T-helper 17 cell (primary cell): ENCODE measurements at regions not wholly inside any gene's neighbourhood (a gene's known extent, or its start where the extent isn't known, plus 50 kb on each side); places are given as distances from the start of the nearest gene placed in this dataset.
A peak's percentile ranks its signal among the peaks of the same experiment; 100 is the strongest.
"Not testable (repeated sequence)": the region's sequence is repeated elsewhere in the genome, so short reads cannot be mapped to it uniquely, and the experiment has no call there.

Experiments
- ATAC-seq: fragments of 150-1000 bp; cut with Tn5 transposase; 2 replicates; pipeline ENCODE4 v1.10.0; 2021; ENCODE audit warnings: mild to moderate bottlenecking, moderate library complexity
- DNase-seq, 3 donors: peaks; one replicate each; pipeline versions ENCODE4 v3.0.0 to v3.0.0-alpha.2; 2020 to 2021
- H3K9me3 ChIP-seq: one replicate; pipeline ENCODE4 v1.7.0; 2013; ENCODE audit warnings: low read length, mild to moderate bottlenecking; ENCODE audit not compliant: control insufficient read depth, poor library complexity, severe bottlenecking
- H3K27ac Mint-ChIP-seq: one replicate; pipeline ENCODE4 v1.8.0; 2022; ENCODE audit warnings: mild to moderate bottlenecking, moderate library complexity, mixed read lengths
- H3K27me3 Mint-ChIP-seq: one replicate; pipeline ENCODE4 v1.8.0; 2022; ENCODE audit warnings: mixed read lengths
- H3K36me3 Mint-ChIP-seq: one replicate; pipeline ENCODE4 v1.8.0; 2022; ENCODE audit warnings: low read depth, mixed read lengths
- H3K4me1 Mint-ChIP-seq: one replicate; pipeline ENCODE4 v1.8.0; 2022; ENCODE audit warnings: mild to moderate bottlenecking, mixed read lengths
- H3K4me3 Mint-ChIP-seq: one replicate; pipeline ENCODE4 v1.8.0; 2022; ENCODE audit warnings: mild to moderate bottlenecking, moderate library complexity, mixed read lengths

DNA sequence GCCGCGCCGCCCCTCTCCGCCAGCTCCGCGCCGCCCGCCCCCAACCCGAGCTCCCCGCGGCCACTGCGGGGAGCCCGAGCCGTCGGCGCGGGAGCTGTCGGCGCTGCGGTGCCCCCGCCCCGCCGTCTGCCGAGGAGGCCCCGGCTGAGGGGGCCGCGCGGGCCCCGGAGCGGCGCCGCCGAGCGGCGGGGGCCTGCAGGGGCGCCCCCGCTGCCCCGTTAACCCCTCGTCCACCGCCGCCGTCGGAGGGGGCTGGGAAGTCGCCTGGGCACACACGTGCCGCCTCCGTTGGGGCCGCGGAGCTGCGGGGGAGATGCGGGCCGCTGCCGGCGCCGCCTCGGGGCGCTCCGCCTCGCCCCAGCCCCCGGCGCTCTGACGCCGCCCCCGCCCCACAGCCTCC is 115.4 kb downstream of the CRLF3 start:
- not testable (repeated sequence) for H3K36me3 Mint-ChIP-seq, H3K4me3 Mint-ChIP-seq, H3K27ac Mint-ChIP-seq, H3K9me3 ChIP-seq
- H3K4me1 Mint-ChIP-seq: peaks cover 29% of the 10 kb centered on the region
- peak; percentile 52 for ATAC-seq
- peak in 2 of 3 donors; percentile 22 to 26 for DNase-seq
- H3K27me3 Mint-ChIP-seq: peaks cover 29% of the 10 kb centered on the region

DNA sequence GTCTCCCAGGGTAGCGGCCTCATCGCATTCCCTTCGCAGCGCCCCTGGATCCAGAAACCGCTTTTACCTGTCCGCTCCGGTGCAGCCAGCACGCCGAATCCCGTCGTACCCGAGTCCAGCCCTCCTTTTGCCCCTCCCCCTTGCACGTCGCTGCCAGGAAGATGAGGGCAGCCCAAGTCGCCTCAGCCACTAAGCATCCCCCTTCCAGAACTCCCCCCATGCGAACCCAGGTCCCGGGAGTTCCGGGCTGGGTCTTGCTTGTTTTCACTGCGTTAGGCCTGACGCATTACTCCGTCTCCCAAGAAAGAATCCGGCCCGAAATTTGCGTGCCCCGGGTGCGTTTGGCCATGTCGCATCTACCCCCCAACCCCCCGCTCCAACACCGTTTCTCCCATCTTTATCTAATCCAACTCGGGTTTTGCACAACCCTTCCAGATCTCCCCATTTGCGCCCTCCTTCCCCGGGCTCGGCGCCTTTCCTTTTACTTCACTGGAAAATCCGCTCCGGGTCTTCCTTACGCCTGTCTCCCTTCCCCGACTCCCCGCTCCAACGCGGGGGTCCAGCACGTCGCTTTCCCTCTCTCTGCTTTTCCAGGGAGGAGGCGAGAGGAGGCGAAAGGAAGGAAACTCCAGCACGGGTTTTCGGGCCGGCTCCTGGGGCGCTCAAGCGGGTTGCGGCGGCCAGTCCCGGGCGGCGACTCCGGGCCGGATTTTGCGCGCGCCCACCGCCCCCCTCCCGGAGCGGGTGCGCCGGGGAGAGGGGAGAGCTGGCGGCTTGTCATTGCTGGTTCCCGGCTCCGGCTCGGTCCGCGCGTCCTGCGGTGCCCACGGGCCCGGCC is 116.0 kb downstream of the CRLF3 start:
- Mint-ChIP-seq H3K4me3 (peak overlapping the region; percentile 98), H3K4me1 (peaks cover 29% of the 10 kb centered on the region), H3K27ac (peak overlapping the region; percentile 83), H3K27me3 (peaks cover 34% of the 10 kb centered on the region)
- peak; percentile 57 to 66 (median 64) for DNase-seq
- H3K9me3 ChIP-seq, H3K36me3 Mint-ChIP-seq: not testable (repeated sequence)
- ATAC-seq: peak; percentile 83

DNA sequence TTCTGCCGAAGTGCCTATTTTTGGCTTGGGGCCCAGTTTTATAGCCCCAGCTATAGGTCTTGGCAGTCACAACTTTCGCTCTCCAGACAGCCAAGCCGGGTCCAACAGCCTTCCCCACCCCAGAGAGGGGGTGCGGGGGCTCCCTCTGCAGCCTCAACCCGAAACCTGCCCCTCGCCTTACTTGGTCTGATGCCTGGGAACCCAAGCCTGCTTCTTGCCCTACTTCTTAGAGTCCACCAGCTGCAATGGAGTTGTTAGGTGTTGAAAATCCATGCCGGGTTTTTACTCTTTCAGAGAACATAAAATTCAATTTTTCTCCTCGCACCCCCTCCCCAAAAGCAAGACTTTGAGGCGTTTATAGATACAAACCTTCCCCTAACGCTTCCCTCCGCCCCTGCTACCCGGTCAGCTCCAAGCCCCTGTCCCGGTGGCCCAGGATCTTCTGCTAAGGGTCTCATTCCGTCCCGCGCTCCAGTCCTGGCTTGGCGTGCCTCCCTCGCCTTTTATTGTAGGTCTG is 116.7 kb downstream of the CRLF3 start:
- Mint-ChIP-seq H3K27ac (peak overlapping the region; percentile 83), H3K4me3 (peak overlapping the region; percentile 98), H3K27me3 (peaks cover 34% of the 10 kb centered on the region), H3K4me1 (peaks cover 29% of the 10 kb centered on the region)
- not testable (repeated sequence) for H3K36me3 Mint-ChIP-seq, DNase-seq, H3K9me3 ChIP-seq
- ATAC-seq: peak; percentile 24

DNA sequence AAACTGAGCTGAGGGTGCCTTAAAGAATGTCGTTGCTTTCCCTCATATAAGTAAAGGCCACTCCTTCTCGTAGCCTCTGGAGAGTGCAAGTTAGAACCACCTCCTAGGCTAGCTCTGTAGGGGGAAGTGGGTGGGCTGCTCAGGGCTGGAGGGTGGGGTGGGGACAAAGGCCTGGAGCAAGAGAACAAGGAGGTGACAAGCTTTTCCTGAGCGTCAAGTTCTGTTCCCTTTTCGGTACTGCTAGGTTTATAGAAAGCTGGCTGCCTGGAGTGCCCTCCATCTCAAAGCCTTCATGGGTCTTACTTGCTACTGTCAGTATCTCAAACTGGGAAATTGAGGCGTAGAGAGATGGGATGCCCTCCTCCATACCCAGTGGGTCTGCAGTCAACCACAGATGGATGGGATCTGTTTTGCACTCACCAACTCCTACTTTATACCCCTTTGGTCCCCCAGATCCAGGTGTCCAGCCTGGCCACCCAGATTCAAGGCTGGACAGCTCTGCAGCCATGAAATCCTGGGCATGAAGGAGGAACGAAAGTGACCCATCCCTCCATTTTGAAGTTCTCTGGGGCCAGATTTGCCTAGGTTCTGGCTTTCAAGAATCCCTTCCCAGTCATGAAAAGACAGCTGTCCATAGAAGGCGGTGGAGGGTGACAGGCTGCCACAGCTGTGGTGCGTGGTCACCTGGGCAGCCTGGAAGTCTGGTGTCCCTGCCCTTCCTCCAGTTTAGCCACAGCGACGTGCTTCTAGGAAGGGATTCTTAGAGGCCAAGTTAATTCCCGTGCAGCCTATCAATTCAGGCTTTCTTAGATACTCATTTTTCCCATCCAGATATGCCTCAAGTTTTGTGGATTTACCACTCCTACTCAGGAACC is 117.8 kb downstream of the CRLF3 start:
- peaks cover 26% of the 10 kb centered on the region for H3K4me1 Mint-ChIP-seq
- DNase-seq, H3K27ac Mint-ChIP-seq, ATAC-seq, H3K9me3 ChIP-seq, H3K36me3 Mint-ChIP-seq: not testable (repeated sequence)
- H3K4me3 Mint-ChIP-seq: peak overlapping the region; percentile 71
- peaks cover 33% of the 10 kb centered on the region for H3K27me3 Mint-ChIP-seq

DNA sequence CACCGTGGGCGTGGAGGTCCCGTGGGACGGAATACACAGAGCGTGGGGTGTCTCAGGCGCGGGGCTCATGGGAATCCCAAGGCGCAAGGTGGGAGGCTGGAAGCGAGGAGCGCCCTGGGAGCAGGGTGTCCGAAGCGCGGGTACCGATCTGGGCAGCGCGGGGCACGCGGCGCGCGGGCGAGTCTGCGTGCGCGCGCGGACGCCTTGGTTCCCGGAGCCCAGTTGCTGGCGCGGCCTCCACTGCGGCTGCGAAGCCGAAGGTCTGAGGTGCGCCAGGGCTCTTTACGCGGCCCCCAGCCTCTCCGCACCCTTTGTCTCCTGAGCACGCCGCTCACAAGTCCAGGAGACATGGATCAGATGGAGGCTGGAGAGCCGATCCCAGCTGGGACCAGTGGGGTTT is 118.5 kb downstream of the CRLF3 start:
- DNase-seq, H3K36me3 Mint-ChIP-seq, ATAC-seq, H3K9me3 ChIP-seq, H3K27ac Mint-ChIP-seq: not testable (repeated sequence)
- Mint-ChIP-seq H3K4me1 (peaks cover 24% of the 10 kb centered on the region), H3K4me3 (peak overlapping the region; percentile 71), H3K27me3 (peaks cover 26% of the 10 kb centered on the region)

DNA sequence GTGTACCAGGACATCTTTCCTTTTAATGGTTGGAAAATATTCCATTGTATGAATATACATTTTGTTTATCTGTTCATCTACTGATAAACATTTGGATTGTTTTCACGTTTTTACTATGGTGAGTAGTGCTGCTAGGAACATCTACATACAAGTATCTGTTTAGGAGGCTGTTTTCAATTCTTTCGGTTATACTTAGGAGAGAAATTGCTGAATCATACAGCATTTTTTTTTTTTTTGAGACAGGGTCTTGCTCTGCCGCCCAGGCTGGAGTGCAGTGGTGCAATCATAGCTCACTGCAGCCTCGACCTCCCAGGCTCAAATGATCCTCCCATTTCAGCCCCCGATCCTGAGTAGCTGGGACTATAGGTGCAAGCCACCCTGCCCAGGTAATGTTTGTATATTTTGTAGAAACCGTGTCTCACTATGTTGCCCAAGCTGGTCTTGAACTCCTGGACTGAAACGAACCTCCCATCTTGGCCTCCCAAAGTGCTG is 122.9 kb downstream of the CRLF3 start:
- Mint-ChIP-seq H3K36me3 (no peaks in the 10 kb centered on the region), H3K4me3 (no peak overlapping the region), H3K27ac (no peak overlapping the region), H3K4me1 (peaks cover 11% of the 10 kb centered on the region), H3K27me3 (peaks cover 14% of the 10 kb centered on the region)
- no peaks in the 10 kb centered on the region for H3K9me3 ChIP-seq
- ATAC-seq (no peak), DNase-seq (no peak)

DNA sequence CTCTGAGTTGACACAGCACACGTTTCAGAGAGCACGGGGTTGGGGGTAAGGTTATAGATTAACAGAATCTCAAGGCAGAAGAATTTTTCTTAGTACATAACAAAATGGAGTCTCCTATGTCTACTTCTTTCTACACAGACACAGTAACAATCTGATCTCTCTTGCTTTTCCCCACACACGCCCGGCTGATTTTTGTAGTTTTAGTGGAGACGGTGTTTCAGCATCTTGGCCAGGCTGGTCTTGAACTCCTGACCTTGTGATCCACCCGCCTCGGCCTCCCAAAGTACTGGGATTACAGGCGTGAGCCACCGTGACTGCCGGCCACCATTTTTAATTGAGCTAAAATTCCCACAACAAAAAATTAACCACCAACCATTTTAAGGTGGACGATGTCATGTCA is 123.7 kb downstream of the CRLF3 start:
- peaks cover 11% of the 10 kb centered on the region for H3K27me3 Mint-ChIP-seq
- ATAC-seq, H3K9me3 ChIP-seq, H3K36me3 Mint-ChIP-seq, DNase-seq, H3K27ac Mint-ChIP-seq: not testable (repeated sequence)
- H3K4me3 Mint-ChIP-seq: peak overlapping the region; percentile 25
- H3K4me1 Mint-ChIP-seq: peaks cover 10% of the 10 kb centered on the region

DNA sequence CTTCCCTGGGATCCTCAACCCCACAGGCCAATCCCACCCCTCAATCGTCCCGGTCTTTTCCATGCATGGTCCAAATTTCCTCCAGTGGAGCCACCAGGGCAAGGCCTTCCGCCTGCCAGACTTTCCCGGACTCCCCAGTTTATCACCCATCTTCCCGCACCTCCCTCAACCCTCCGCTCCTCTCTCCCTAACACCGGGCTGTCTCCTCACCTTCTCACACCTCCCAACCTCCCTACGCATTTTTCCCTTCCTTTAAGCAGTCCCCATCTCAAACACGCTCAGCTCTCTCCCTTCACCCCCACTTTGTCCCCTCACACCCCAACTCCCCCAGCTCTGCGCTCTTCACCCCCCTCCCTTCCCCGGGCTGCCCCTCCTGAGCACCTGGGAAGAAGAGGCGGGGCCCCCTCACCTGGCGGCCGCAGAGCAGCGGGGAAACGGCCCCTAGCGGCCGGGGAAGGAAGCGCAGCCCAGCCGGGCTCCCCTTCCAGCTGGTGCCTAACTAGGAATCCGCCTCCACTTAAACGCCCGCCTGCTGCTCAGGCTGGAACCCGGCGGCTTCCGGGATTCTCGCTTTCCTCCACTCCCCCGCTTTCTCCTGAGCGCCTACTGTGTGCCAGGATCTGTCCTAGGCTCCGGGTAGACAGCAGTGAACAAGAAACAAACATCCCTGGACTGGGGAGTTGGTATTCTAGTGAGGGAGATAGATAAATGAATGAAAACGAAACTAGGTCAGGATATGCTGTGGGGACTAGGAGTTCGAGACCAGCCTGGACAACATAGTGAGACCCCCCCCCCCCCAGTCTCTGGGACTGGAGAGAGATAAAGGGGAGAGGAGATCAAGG is 126.7 kb downstream of the CRLF3 start:
- H3K27me3 Mint-ChIP-seq, H3K9me3 ChIP-seq, H3K36me3 Mint-ChIP-seq: not testable (repeated sequence)
- peak; percentile 89 for ATAC-seq
- Mint-ChIP-seq H3K4me3 (peak overlapping the region; percentile 81), H3K27ac (peak overlapping the region; percentile 49), H3K4me1 (peaks cover 10% of the 10 kb centered on the region)
- peak; percentile 66 to 76 (median 69) for DNase-seq

DNA sequence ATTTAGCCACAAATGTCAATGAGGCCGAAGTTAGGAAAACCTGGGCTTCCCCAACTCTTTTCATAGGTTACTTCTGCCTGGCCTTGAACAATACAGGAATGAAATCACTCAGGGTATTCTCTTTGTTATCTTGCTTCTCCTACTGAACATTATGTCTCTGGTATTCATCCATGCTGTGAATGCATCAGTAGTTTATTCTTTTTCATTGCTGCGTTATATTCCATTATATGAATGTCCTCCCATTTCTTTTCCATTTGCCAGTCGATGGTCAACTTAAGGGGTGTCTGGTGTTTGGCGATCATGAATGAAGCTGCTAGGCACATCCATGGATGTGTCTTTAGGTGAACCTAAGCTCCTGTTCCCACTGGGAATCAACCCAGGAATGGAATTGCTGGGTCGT is 128.3 kb downstream of the CRLF3 start:
- ATAC-seq: no peak
- Mint-ChIP-seq H3K27ac (no peak overlapping the region), H3K27me3 (peaks cover 5% of the 10 kb centered on the region), H3K36me3 (no peaks in the 10 kb centered on the region), H3K4me3 (no peak overlapping the region), H3K4me1 (peaks cover 10% of the 10 kb centered on the region)
- H3K9me3 ChIP-seq: no peaks in the 10 kb centered on the region
- no peak for DNase-seq

DNA sequence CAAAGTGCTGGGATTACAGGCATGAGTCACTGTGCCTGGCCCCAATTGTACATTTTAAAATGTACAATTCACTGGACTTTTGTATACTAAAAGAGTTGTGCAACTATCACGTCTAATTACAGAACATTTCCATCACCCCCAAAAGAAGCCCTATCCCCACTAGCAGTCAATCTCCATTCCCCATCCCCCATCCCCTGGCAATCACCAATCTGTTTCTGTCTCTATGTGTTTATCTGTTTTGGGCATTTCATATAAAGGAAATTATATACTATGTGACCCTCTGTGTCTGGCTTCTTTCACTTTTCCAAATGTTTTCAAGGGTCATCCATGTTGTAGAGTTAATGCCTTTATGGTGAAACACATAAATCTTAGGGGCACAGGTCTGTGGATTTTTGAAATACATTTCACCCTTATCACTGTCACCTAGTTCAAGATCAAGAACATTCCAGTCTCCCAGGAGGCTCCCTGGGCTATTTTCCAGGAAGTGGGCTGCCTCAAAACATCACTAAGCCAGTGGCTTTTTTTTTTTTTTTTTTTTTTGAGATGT is 129.2 kb downstream of the CRLF3 start:
- not testable (repeated sequence) for ATAC-seq, H3K36me3 Mint-ChIP-seq, H3K27me3 Mint-ChIP-seq, DNase-seq, H3K27ac Mint-ChIP-seq, H3K9me3 ChIP-seq, H3K4me3 Mint-ChIP-seq
- H3K4me1 Mint-ChIP-seq: peaks cover 10% of the 10 kb centered on the region

DNA sequence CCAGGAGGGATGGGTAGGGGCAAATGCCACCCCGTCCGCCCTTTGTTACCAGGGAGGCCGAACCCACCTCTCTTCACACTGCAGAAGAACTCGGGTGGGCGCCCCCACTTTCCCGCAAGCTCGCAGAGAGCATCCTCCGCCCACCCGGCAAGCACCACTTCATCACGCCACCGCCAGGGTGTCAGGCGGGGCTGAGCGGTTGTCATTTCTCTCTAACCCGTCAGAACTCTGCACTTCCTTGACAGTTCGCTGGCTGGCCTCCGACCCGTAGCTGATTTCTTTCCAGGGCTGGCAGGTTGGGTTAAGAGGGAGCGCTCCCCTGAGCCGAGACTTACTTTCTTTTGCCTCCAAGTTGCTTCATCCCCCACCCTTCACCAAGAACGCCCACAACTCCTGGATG is 130.7 kb downstream of the CRLF3 start:
- H3K27me3 Mint-ChIP-seq, H3K4me1 Mint-ChIP-seq, H3K36me3 Mint-ChIP-seq, H3K9me3 ChIP-seq: not testable (repeated sequence)
- H3K27ac Mint-ChIP-seq: peak overlapping the region; percentile 47
- peak overlapping the region; percentile 75 for H3K4me3 Mint-ChIP-seq
- ATAC-seq (peak; percentile 75), DNase-seq (peak in 1 of 3 donors; percentile 34)

DNA sequence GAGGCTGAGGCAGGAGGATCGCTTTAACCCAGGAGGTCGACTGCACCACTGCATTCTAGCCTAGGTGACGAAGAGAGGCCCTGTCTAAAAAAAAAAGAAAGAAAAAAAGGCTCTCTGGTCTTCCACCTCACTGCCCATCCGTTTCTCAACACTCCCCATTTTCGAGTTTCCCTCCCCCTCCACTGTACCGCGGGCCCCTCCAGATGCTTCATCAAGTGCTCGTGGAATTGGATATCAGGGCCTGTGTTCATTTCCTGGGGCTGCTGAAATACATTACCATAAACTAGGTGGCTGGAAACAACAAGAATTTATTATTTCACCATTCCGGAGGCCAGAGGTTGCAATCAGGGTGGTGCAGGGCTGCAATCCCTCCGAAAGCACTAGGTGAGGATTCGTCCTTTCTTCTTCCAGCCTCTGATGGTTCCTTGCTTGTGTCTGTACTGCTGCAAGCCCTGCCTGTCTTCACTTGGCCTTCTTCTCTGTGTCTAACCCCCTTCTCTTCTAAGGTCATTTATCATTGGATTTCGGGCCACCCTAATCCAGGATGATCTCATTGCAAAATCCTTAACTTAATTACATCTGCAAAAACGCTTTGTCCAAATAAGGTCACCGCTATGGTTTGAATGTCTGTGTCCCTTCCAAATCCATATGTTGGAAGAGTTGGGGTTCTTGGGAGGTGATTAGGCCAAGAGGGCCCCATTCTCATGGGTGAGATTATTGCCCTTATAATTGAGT is 135.1 kb downstream of the CRLF3 start:
- H3K36me3 Mint-ChIP-seq, ATAC-seq, H3K4me3 Mint-ChIP-seq: not testable (repeated sequence)

More for the DNA sequence above, 135.1 kb downstream of the CRLF3 start:
- not testable (repeated sequence) for DNase-seq, H3K9me3 ChIP-seq, H3K27ac Mint-ChIP-seq, H3K4me1 Mint-ChIP-seq
- H3K27me3 Mint-ChIP-seq: peaks cover 26% of the 10 kb centered on the region
